GM03348 (cell line): ENCODE measurements at regions not wholly inside any gene's neighbourhood (a gene's known extent, or its start where the extent isn't known, plus 50 kb on each side); places are given as distances from the start of the nearest gene placed in this dataset.

ENCODE experiments used
- DNase-seq: peaks from one replicate; pipeline ENCODE4 v3.0.0; 2012; ENCODE audit warnings: low spot score

DNA sequence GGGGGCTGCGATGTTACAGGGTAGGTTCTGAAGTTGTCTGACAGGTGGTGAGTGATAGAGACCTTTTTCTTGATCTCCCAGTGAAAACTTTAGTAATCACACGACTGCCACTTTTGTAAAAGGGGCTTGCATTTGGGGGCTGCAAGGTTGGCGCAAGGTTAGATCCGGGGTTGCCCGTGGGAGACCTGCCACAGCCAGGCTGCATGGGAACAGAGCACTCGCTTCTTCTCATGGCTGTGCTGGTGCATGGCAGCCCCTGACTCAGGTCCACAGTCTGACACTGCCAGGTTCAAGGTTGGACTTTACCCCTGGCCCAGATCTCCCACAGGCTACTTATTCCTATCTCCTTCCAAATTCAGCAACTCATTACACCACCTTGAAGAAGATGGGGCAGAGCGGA lies 1190.4 kb downstream of the UQCRFS1 start:
- no peak for DNase-seq

GRCh38 chr19:28021259-28022185 lies 1191.4 kb downstream of the UQCRFS1 start:
- no peak for DNase-seq

DNA sequence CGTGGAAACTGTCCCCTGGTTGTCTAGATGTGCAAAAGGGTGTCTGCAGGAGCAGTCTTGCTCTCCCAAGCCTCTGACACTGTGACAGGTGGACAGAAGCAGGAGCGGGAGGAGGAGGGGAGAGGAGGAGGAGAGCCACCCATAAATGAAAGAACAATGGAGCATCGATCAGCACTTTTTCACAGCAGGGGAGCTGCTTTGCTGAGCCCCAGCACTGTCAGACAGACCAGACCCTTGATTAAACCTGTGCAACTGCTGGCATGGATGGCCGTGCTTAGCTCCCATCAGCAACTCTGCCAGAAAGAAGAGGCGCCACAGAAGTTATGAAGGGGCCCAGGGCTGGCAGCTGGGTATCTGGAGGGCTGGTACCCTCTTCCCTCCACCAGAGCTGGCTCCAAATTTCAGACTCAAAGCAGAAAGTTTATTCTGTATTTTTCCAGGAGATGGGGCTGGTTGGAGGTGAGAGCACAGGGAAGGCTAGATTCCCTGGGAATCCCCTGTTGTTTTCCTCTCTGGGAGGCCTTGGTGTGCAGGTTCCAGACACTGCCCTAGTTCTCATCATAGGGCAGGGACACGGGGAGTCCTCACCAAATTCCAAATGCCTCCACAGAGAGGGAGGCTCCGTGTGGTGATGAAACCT lies 1192.2 kb downstream of the UQCRFS1 start:
- DNase-seq: no peak

DNA sequence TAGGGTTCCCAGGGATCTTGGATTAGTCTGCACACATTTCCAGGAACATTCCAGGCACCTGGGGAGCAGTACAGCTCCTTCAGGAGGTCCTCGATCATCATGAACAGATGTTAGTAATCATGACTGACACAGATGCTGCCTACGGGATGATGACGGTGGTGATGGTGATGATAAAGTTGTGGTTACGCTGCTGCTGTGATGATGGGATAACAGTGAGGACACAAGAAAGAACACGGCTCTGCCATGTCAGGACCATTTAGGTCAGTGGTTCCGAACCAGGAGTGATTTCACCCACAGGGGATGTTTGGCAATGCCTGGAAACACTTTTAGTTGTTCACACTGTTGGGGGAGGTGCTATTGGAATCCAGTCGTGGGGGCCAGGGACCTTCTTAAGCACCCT lies 1193.0 kb downstream of the UQCRFS1 start:
- DNase-seq: no peak

- DNase-seq: no peak
Observed at GRCh38 chr19:28019371-28019770, 1193.6 kb downstream of the UQCRFS1 start.

DNA sequence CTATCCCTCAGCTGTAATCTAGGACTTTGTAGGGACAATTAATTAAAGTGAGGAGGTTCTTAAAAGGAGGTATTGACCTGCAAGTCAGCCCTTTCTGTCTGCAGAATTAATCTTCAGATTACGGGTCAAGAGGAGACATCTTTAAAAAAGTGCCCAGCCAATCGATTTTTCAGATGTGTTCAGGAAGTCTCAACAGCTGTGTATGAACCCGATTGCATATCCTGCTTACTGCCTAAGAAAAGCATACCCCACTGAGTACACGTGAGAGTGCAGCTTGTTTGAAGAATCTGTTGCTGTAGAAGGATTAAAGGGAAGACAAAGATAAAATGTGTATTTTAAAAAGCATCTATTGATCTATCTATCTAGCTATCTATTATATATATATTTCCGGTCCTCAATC lies 1194.5 kb downstream of the UQCRFS1 start:
- DNase-seq: no peak

- DNase-seq: no peak
Observed at GRCh38 chr19:28014615-28015405, 1198.1 kb downstream of the UQCRFS1 start.

GRCh38 chr19:28012361-28012760 lies 1200.6 kb downstream of the UQCRFS1 start:
- DNase-seq: no peak

GRCh38 chr19:28010656-28011055 lies 1202.3 kb downstream of the UQCRFS1 start:
- DNase-seq: no peak

- DNase-seq: no peak
Observed at GRCh38 chr19:28009696-28010095, 1203.3 kb downstream of the UQCRFS1 start.

GRCh38 chr19:28008695-28009094 lies 1204.3 kb downstream of the UQCRFS1 start:
- no peak for DNase-seq

GRCh38 chr19:28003543-28003942 lies 1209.4 kb downstream of the UQCRFS1 start:
- DNase-seq: no peak

- no peak for DNase-seq
Observed at GRCh38 chr19:27997069-27997468, 1215.9 kb downstream of the UQCRFS1 start.

DNA sequence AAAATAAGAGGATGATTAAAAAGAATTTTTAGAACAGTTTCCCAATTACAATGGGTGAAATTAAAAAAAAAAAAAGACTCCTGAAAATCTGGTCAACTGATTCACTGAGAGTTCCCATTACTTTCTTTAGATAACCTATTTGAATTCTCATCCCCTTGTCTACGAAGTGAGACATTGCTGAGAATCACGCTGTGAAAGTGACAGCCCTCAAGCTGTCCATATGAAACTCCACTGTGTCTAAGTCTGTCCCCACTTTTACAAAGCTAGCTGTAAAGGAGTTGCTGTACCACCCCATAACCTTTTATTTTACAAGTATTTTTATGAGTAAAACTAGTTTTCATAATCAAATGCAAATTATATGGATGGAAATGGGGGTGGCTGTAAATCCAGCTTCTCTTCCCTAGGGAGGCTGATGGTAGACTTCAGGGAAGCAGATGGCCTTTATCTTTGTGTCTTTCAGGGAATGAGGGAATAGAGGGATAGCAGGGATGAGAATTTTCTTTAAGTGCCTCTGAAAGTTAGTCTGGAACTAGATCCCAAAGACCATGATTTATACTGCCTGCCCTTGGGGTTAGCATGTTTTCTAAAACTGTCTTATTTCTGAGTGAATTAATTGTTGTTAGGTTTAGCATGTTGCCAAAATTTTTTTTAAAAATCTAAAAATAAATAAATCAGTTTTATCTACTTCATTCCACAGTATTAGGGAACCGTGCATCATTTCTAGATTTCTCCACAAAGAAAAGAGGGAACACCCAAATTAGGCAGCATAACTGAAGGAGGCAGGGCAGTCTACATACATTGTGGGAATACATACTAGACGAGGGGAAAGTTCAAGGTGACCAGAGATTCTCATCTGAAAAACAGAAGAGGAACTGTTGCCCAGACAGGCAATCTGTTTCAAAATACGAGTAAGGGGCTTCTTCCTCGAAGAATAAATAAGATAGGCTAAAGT lies 1219.1 kb downstream of the UQCRFS1 start:
- no peak for DNase-seq

DNA sequence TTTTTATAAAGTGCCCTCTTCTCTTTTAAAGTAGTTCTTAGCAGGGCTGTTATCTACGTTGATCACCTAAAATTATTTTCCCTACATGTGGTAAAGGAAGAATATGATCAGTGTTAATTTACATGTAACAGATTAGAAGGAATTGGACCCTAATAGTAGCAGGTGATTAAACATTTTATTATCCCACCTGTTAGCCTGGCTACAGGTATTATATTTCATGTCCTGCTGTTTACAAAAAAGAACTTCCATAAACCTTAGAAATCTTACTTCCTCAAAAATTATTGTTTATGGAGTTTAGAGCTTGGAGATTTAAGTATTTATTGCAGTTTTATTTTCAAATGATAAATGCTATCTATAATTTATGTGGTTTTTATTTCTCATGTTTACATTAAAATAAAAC lies 1226.7 kb downstream of the UQCRFS1 start:
- no peak for DNase-seq

GRCh38 chr19:27975419-27976005 lies 1237.4 kb downstream of the UQCRFS1 start:
- DNase-seq: no peak

GRCh38 chr19:27974082-27974513 lies 1238.9 kb downstream of the UQCRFS1 start:
- DNase-seq: peak; percentile 53

DNA sequence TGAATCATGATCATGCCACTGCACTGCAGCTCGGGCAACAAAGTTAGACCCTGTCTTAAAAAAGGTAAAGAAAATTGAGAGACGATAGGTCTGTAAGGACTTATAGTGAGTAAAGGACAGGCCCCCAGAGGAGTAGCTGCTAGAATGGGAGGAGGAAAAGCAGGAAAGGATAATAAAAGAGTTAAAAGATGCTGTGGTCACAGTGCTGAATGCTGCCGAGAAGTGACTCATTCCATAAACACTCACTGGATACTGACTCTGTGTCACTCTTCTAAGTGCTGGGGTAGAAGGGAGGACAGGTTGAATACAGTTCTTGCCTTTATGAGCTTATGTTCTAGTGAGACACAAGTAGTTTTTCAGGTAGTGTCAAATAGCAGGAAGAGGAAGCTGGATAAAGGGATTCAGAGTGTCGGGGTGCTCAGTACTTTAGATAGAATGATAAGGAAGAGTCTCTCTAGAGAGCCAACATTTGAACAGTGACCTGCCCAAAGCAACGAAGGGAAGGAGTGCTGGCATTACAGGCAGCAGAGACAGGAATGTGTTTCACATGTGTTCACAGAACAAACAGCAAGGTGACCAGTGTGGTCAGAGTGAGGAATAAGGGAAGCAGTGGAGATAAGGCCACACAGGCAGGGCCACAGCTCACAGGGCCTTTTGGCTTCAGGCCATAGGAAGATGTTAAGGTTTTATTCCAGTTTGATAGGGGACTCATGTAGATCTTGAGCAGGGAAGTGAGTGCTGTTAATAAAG lies 1240.5 kb downstream of the UQCRFS1 start:
- peak; percentile 61 for DNase-seq

GRCh38 chr19:27971869-27972268 lies 1241.1 kb downstream of the UQCRFS1 start:
- no peak for DNase-seq

DNA sequence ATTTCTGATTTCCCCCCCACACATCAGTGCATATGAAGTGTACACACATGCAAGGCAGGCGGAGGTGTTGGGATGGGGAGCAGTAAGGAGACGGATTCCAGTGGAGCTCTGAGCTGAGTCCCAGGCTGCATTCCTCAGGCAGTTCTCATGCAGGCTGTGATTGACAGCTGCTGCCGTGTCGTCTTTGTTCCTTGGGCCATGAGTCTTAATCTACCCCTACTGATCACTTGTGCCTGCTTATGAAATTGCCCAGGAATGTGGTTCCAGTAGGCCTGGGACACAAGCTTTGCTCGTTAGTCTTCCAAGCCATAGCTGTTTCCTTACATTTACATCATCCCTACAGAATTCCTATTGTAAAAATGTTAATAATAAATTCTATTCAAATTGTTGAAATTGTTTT lies 1241.9 kb downstream of the UQCRFS1 start:
- peak; percentile 38 for DNase-seq
